Keratinocyte (primary cell): ENCODE measurements at regions not wholly inside any gene's neighbourhood (a gene's known extent, or its start where the extent isn't known, plus 50 kb on each side); places are given as distances from the start of the nearest gene placed in this dataset.

Source experiments
- DNase-seq: peaks from one replicate; pipeline ENCODE4 v3.0.0-alpha.2; 2011; ENCODE audit warnings: low read depth, missing footprints, low spot score
- FAIRE-seq: peaks from 2 replicates; lab custom pipeline; 2011; peaks lifted over from hg19 to GRCh38; lab: Jason Lieb, UNC
- H2AFZ ChIP-seq: 2 replicates; pipeline ENCODE4 v1.6.0; 2012; ENCODE audit warnings: low read length, control low read depth, inconsistent platforms; ENCODE audit not compliant: control insufficient read depth
- H3K27ac ChIP-seq: 2 replicates; pipeline ENCODE4 v1.5.1; 2011; ENCODE audit warnings: low read length; ENCODE audit not compliant: control insufficient read depth, insufficient read depth
- H3K27me3 ChIP-seq: 3 replicates; pipeline ENCODE4 v1.6.0; 2011; ENCODE audit warnings: low read length; ENCODE audit not compliant: control insufficient read depth, insufficient read depth; ENCODE audit errors: extremely low read depth
- H3K36me3 ChIP-seq, 2 experiments: 2 replicates in 1 of 2; 3 replicates in 1 of 2; pipeline ENCODE4 v1.5.1; 2011; ENCODE audit warnings: low read length in 2 of 2, mild to moderate bottlenecking in 1 of 2; ENCODE audit not compliant: control insufficient read depth in 2 of 2, insufficient read depth in 2 of 2; ENCODE audit errors: extremely low read depth in 1 of 2
- H3K4me1 ChIP-seq: 3 replicates; pipeline ENCODE4 v1.5.1; 2011; ENCODE audit warnings: low read length; ENCODE audit not compliant: control insufficient read depth, insufficient read depth; ENCODE audit errors: extremely low read depth
- H3K4me2 ChIP-seq: 3 replicates; pipeline ENCODE4 v1.6.0; 2011; ENCODE audit warnings: low read depth, low read length; ENCODE audit not compliant: control insufficient read depth, insufficient read depth; ENCODE audit errors: extremely low read depth
- H3K4me3 ChIP-seq, 3 experiments: fragments of 200-600 bp in 1 of 3; sonication (generic) in 1 of 3; 2 replicates in 2 of 3; 3 replicates in 1 of 3; pipeline ENCODE4 v1.5.1; 2011 to 2016; ENCODE audit warnings: low read length in 3 of 3, mild to moderate bottlenecking in 3 of 3, control low read depth in 2 of 3, inconsistent platforms in 1 of 3, low read depth in 1 of 3, mixed read lengths in 1 of 3, mixed run types in 1 of 3, moderate library complexity in 1 of 3; ENCODE audit not compliant: control insufficient read depth in 2 of 3, insufficient read depth in 2 of 3; ENCODE audit errors: extremely low read depth in 1 of 3
- H3K79me2 ChIP-seq: 2 replicates; pipeline ENCODE4 v1.6.0; 2012; ENCODE audit warnings: low read length; ENCODE audit not compliant: control insufficient read depth, insufficient read depth
- H3K9ac ChIP-seq: 3 replicates; pipeline ENCODE4 v1.6.0; 2011; ENCODE audit warnings: low read length; ENCODE audit not compliant: control insufficient read depth, insufficient read depth; ENCODE audit errors: extremely low read depth
- H3K9me1 ChIP-seq: 3 replicates; pipeline ENCODE4 v1.6.0; 2011; ENCODE audit warnings: low read length; ENCODE audit not compliant: control insufficient read depth, insufficient read depth; ENCODE audit errors: extremely low read depth
- H3K9me3 ChIP-seq: 2 replicates; pipeline ENCODE4 v1.5.1; 2012; ENCODE audit warnings: low read depth, low read length; ENCODE audit not compliant: control insufficient read depth
- H4K20me1 ChIP-seq: 3 replicates; pipeline ENCODE4 v1.6.0; 2011; ENCODE audit warnings: low read length; ENCODE audit not compliant: control insufficient read depth, insufficient read depth; ENCODE audit errors: extremely low read depth
- CTCF ChIP-seq, 3 experiments: IDR thresholded peaks in 1 of 3; conservative IDR thresholded peaks in 1 of 3; optimal IDR thresholded peaks in 1 of 3; 2 replicates in 2 of 3; 3 replicates in 1 of 3; pipeline versions ENCODE3 to v1.5.1; 2011; ENCODE audit warnings: low read length in 3 of 3, mild to moderate bottlenecking in 3 of 3, moderate library complexity in 2 of 3, control low read depth in 1 of 3, inconsistent platforms in 1 of 3; ENCODE audit not compliant: insufficient read depth in 2 of 3; ENCODE audit errors: extremely low read depth in 1 of 3
- EZH2 ChIP-seq: IDR thresholded peaks from one replicate; pipeline ENCODE4 v1.6.1; 2012; ENCODE audit warnings: inconsistent platforms, mild to moderate bottlenecking, low read length, moderate library complexity
- dilution Hi-C: fragments of 300-500 bp; cut with MboI; formaldehyde crosslinking; loops from one replicate; pipeline ENCODE4 v1.7.0; 2020; ENCODE audit warnings: low sequenced_read_pairs; ENCODE audit not compliant: extremely low pct_ligation_motif_present

- FAIRE-seq = no peak
- no peaks in the 10 kb centered on the region for H4K20me1 ChIP-seq
- no peak for DNase-seq
- no peaks in the 10 kb centered on the region for H3K27me3 ChIP-seq
- H3K4me3 ChIP-seq = no peak overlapping the region
- TF ChIP-seq CTCF (optimal IDR thresholded peaks at IDR 0.05 in 1 of 3, IDR thresholded peaks at IDR 0.05 in 1 of 3, conservative IDR thresholded peaks at IDR 0.05 in 1 of 3; ENCODE audit: extremely low read depth in 1 of 3, insufficient read depth in 2 of 3, low read length in 3 of 3) (no peak), EZH2 (no peak)
- no peak overlapping the region for H3K4me2 ChIP-seq
- H3K9ac ChIP-seq = no peak overlapping the region
- H3K79me2 ChIP-seq = no peaks in the 10 kb centered on the region
- dilution Hi-C loops = no loop called here
- no peaks in the 10 kb centered on the region for H3K9me1 ChIP-seq
- H3K36me3 ChIP-seq = no peaks in the 10 kb centered on the region
- H3K9me3 ChIP-seq = no peaks in the 10 kb centered on the region
- no peak overlapping the region for H3K27ac ChIP-seq
- H3K4me1 ChIP-seq = no peaks in the 10 kb centered on the region
- no peak overlapping the region for H2AFZ ChIP-seq
These were observed 133.5 kb upstream of the IL12B start for GRCh38 chr5:159463590-159464321.

GRCh38 chr5:159465604-159466003 is 135.3 kb upstream of the IL12B start:
- no peak overlapping the region for H3K4me2 ChIP-seq
- H3K4me1 ChIP-seq = no peaks in the 10 kb centered on the region
- no peak overlapping the region for H3K4me3 ChIP-seq
- H3K27me3 ChIP-seq = no peaks in the 10 kb centered on the region
- FAIRE-seq = no peak
- no peaks in the 10 kb centered on the region for H3K79me2 ChIP-seq
- no peaks in the 10 kb centered on the region for H3K36me3 ChIP-seq
- H3K9ac ChIP-seq = no peak overlapping the region
- no peak overlapping the region for H3K27ac ChIP-seq
- H3K9me1 ChIP-seq = no peaks in the 10 kb centered on the region
- TF ChIP-seq EZH2 (no peak), CTCF (optimal IDR thresholded peaks at IDR 0.05 in 1 of 3, IDR thresholded peaks at IDR 0.05 in 1 of 3, conservative IDR thresholded peaks at IDR 0.05 in 1 of 3; ENCODE audit: extremely low read depth in 1 of 3, insufficient read depth in 2 of 3, low read length in 3 of 3) (no peak)
- H4K20me1 ChIP-seq = no peaks in the 10 kb centered on the region
- no peaks in the 10 kb centered on the region for H3K9me3 ChIP-seq
- DNase-seq = no peak
- no peak overlapping the region for H2AFZ ChIP-seq
- dilution Hi-C loops = no loop called here
